Stimulated activated naive CD4-positive, alpha-beta T cell (primary cell): ENCODE measurements at regions not wholly inside any gene's neighbourhood (a gene's known extent, or its start where the extent isn't known, plus 50 kb on each side); places are given as distances from the start of the nearest gene placed in this dataset.
"Not testable (repeated sequence)": the region's sequence is repeated elsewhere in the genome, so short reads cannot be mapped to it uniquely, and the experiment has no call there.

Experiments
- DNase-seq, 6 experiments: peaks; one replicate each; lab custom pipeline; 2025; lab: John Stamatoyannopoulos, UW

GRCh38 chr5:37915097-37915736 lies 75.4 kb upstream of the GDNF start:
- DNase-seq, result no peak

- not testable (repeated sequence) for DNase-seq
Observed at GRCh38 chr5:37909610-37910266, 69.9 kb upstream of the GDNF start.

- no peak for DNase-seq
Observed at GRCh38 chr5:37906416-37906815, 66.6 kb upstream of the GDNF start.

- no peak for DNase-seq
Observed at GRCh38 chr5:37905230-37905629, 65.4 kb upstream of the GDNF start.

- DNase-seq, result no peak
Observed at GRCh38 chr5:37902323-37902722, 62.5 kb upstream of the GDNF start.

GRCh38 chr5:37900692-37901091 lies 60.9 kb upstream of the GDNF start:
- no peak for DNase-seq

GRCh38 chr5:37899037-37899436 lies 59.2 kb upstream of the GDNF start:
- no peak for DNase-seq

- DNase-seq, result no peak
Observed at GRCh38 chr5:37896159-37896558, 56.3 kb upstream of the GDNF start.

GRCh38 chr5:37893434-37894134 lies 53.7 kb upstream of the GDNF start:
- DNase-seq, result no peak

GRCh38 chr5:37892586-37892985 lies 52.7 kb upstream of the GDNF start:
- no peak for DNase-seq

- DNase-seq, result no peak
Observed at GRCh38 chr5:37891832-37892231, 52.0 kb upstream of the GDNF start.

GRCh38 chr5:37889612-37890317 lies 49.9 kb upstream of the GDNF start:
- no peak for DNase-seq
